ENCODE measurements at regions not wholly inside any gene's neighbourhood (a gene's known extent, or its start where the extent isn't known, plus 50 kb on each side); places are given as distances from the start of the nearest gene placed in this dataset.
"Not testable (repeated sequence)": the region's sequence is repeated elsewhere in the genome, so short reads cannot be mapped to it uniquely, and the experiment has no call there.

GRCh38 chr7:145349452-145349851 is 513.6 kb upstream of the TPK1 start:
- not testable (repeated sequence) for TF ChIP-seq EZH2phosphoT487 (conservative IDR thresholded peaks at IDR 0.05; ENCODE audit: low read length); CTCF (IDR thresholded peaks at IDR 0.05; ENCODE audit: insufficient read depth, low read length, poor library complexity, severe bottlenecking)

Measured in SU-DHL-6 (cell line).